ENCODE measurements at regions not wholly inside any gene's neighbourhood (a gene's known extent, or its start where the extent isn't known, plus 50 kb on each side); places are given as distances from the start of the nearest gene placed in this dataset.

DNA sequence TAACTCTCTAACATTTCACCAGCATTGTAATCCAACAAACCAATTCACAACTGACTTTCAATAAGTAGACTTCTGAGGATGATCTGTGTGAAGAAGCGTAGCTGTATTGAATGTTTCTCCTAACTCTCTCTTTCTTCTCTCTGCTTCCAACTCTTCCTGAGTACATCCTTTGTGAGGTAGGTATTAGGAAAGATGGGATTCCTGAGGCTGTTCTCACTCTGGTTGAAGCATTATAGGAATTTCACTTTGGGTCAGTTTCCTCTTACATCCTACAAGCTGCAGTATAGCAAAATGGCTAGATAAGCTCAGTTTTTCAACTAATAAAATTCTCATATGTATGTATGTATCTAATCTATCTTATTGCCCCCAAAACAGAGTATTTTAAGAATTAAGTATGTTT lies 702.8 kb downstream of the CETN3 start:
- TF ChIP-seq, protein P1, sequence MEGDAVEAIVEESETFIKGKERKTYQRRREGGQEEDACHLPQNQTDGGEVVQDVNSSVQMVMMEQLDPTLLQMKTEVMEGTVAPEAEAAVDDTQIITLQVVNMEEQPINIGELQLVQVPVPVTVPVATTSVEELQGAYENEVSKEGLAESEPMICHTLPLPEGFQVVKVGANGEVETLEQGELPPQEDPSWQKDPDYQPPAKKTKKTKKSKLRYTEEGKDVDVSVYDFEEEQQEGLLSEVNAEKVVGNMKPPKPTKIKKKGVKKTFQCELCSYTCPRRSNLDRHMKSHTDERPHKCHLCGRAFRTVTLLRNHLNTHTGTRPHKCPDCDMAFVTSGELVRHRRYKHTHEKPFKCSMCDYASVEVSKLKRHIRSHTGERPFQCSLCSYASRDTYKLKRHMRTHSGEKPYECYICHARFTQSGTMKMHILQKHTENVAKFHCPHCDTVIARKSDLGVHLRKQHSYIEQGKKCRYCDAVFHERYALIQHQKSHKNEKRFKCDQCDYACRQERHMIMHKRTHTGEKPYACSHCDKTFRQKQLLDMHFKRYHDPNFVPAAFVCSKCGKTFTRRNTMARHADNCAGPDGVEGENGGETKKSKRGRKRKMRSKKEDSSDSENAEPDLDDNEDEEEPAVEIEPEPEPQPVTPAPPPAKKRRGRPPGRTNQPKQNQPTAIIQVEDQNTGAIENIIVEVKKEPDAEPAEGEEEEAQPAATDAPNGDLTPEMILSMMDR (IDR thresholded peaks at IDR 0.05; ENCODE audit: low read depth, low read length), result no peak
- H3K27me3 ChIP-seq (ENCODE audit: control insufficient read depth, insufficient read depth, low read length), result no peaks in the 10 kb centered on the region
- DNase-seq (ENCODE audit: low read depth, low spot score), result no peak
- no peak overlapping the region for H3K27ac ChIP-seq (ENCODE audit: low read depth, low read length)
- H3K9me3 ChIP-seq (ENCODE audit: control insufficient read depth, insufficient read depth, low read length), result no peaks in the 10 kb centered on the region
- ChIA-PET POLR2A (no interaction called here), CTCF (no interaction called here)
- no peak overlapping the region for H3K4me3 ChIP-seq (ENCODE audit: low read depth, low read length)

DNA sequence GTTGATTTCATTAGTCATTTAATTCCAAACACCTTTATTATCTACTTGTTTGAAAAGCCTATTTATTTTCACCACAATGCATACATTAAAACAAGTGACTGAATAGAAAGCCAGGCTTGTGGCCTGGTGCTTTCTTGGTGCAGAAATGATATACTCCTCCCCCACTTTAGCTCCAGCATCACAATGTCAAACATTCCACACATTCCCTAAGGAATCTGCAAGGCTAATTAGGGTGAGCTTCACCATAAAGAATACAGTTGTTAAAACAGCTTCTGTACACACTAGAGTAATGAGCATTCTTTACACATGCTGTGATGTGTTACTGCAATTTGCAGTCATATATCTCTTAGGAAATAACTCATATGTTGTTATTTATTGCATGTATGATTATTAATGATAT lies 705.7 kb downstream of the CETN3 start:
- CTCF ChIA-PET, result interaction anchor here (0.5 to 1.0 kb wide), 2 partner anchors 27 to 975 kb away, joined by 3 read pairs; no protein-coding TSS in a partner anchor
- DNase-seq (ENCODE audit: low read depth, low spot score), result no peak

DNA sequence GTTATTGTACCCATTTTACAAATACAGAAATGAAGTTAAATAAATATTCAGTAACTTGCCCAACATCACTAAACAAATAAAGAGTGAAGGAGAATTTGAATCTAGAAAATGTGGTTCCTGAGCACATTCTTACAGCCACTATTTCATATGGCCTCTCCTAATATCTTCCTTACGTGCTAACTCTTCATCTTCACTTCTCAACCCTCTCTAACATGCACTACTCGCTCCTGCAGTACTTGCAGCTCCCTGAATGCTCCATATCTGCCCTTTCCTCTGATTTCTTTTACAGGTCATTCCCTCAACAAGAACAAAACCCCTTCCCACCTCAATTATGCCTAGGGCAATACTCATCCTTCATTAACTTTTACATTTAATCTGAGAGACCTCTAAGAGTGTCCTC lies 711.5 kb downstream of the CETN3 start:
- Histone ChIP-seq H3K27me3 (ENCODE audit: control insufficient read depth, insufficient read depth, low read length) (no peaks in the 10 kb centered on the region), H3K27ac (ENCODE audit: low read depth, low read length) (no peak overlapping the region), H3K9me3 (ENCODE audit: control insufficient read depth, insufficient read depth, low read length) (no peaks in the 10 kb centered on the region), H3K4me3 (ENCODE audit: low read depth, low read length) (no peak overlapping the region)
- TF ChIP-seq, protein P1 (IDR thresholded peaks at IDR 0.05; ENCODE audit: low read depth, low read length), result no peak
- ChIA-PET CTCF (no interaction called here), POLR2A (no interaction called here)
- no peak for DNase-seq (ENCODE audit: low read depth, low spot score)

More for the DNA sequence above, 705.7 kb downstream of the CETN3 start:
- Histone ChIP-seq H3K9me3 (ENCODE audit: control insufficient read depth, insufficient read depth, low read length) (no peaks in the 10 kb centered on the region), H3K27me3 (ENCODE audit: control insufficient read depth, insufficient read depth, low read length) (no peaks in the 10 kb centered on the region), H3K27ac (ENCODE audit: low read depth, low read length) (no peak overlapping the region), H3K4me3 (ENCODE audit: low read depth, low read length) (no peak overlapping the region)
- TF ChIP-seq, protein P1 (IDR thresholded peaks at IDR 0.05; ENCODE audit: low read depth, low read length), result no peak
- POLR2A ChIA-PET, result no interaction called here

DNA sequence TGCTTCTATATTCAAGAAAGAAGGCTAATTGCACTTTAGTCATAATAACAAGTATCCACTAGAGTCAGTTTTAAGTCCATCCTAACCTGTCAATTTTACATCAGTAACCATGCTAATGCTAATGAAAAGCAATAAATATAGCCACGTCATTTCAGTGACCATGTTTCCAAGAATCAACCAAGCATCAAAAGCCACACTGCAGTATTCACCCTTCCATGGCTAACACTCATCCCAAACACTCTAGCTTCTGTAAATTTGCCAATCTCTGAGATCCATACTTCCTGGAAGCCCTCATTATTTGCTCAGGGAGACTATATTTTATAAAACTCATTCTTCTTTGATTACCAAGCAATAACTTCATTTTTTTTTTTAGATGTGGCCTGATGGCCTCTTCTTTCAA lies 712.0 kb downstream of the CETN3 start:
- POLR2A ChIA-PET, result no interaction called here
- H3K27ac ChIP-seq (ENCODE audit: low read depth, low read length), result no peak overlapping the region
- TF ChIP-seq, protein P1 (IDR thresholded peaks at IDR 0.05; ENCODE audit: low read depth, low read length), result no peak
- no peaks in the 10 kb centered on the region for H3K9me3 ChIP-seq (ENCODE audit: control insufficient read depth, insufficient read depth, low read length)
- DNase-seq (ENCODE audit: low read depth, low spot score), result no peak
- no peaks in the 10 kb centered on the region for H3K27me3 ChIP-seq (ENCODE audit: control insufficient read depth, insufficient read depth, low read length)
- CTCF ChIA-PET, result no interaction called here
- no peak overlapping the region for H3K4me3 ChIP-seq (ENCODE audit: low read depth, low read length)

DNA sequence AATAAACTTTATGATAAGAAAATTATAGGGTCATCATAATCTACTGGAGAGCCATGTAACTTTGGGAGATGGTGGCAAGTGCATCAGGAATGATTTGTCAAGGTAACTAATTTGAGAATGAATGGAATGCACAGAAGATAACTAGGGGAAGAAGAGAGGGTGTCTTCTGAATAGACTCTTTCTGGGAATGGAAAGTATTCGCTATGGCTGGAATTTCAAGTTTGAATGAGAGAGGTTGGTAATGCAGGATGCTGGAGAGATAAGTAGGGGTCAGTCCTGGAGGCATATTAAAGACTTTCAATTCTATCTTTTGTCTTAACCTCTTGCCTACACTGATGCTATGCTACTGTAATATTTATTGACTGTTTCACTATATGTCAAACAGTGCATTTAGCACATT lies 714.2 kb downstream of the CETN3 start:
- DNase-seq (ENCODE audit: low read depth, low spot score), result no peak
- ChIA-PET CTCF (no interaction called here), POLR2A (no interaction called here)
- Histone ChIP-seq H3K9me3 (ENCODE audit: control insufficient read depth, insufficient read depth, low read length) (no peaks in the 10 kb centered on the region), H3K27me3 (ENCODE audit: control insufficient read depth, insufficient read depth, low read length) (no peaks in the 10 kb centered on the region), H3K27ac (ENCODE audit: low read depth, low read length) (no peak overlapping the region), H3K4me3 (ENCODE audit: low read depth, low read length) (no peak overlapping the region)
- TF ChIP-seq, protein P1 (IDR thresholded peaks at IDR 0.05; ENCODE audit: low read depth, low read length), result no peak

Measured in AG04450 (cell line).